GM21825 (cell line): ENCODE measurements at regions not wholly inside any gene's neighbourhood (a gene's known extent, or its start where the extent isn't known, plus 50 kb on each side); places are given as distances from the start of the nearest gene placed in this dataset.

ENCODE experiments used
- ATAC-seq: cut with Tn5 transposase; IDR thresholded peaks from one replicate; pipeline ENCODE4 v1.9.1; 2021; ENCODE audit warnings: mild to moderate bottlenecking, moderate library complexity; ENCODE audit not compliant: unreplicated experiment

GRCh38 chr13:78341032-78341431 is 262.3 kb downstream of the POU4F1 start:
- peak; percentile 81 for ATAC-seq

GRCh38 chr13:78339927-78340326 is 263.4 kb downstream of the POU4F1 start:
- ATAC-seq, result no peak

- no peak for ATAC-seq
Observed at GRCh38 chr13:78334059-78334458, 269.3 kb downstream of the POU4F1 start.

GRCh38 chr13:78326633-78327032 is 276.7 kb downstream of the POU4F1 start:
- no peak for ATAC-seq

GRCh38 chr13:78325585-78325984 is 277.8 kb downstream of the POU4F1 start:
- no peak for ATAC-seq

GRCh38 chr13:78323848-78324247 is 279.5 kb downstream of the POU4F1 start:
- ATAC-seq, result no peak

DNA sequence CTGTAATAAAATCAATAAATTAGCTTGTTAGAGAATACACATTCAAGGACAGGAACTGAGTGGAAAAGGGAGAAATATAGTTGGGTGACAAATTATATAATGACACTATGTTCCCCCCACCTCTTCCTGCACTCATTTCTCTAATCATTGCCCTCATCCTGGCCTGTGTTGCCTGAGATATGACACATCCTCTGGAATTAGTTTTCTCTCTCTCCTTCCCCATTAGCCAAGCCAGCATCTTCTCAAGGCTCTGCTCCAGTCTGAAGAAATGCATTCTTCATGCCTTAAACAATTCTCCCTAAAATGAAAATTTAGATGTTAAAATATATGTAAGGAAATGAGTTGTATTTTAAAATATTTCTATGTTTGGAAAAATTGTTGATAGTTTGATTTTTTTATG is 280.3 kb downstream of the POU4F1 start:
- no peak for ATAC-seq

GRCh38 chr13:78319101-78319627 is 284.2 kb downstream of the POU4F1 start:
- ATAC-seq, result no peak

- ATAC-seq, result no peak
Observed at GRCh38 chr13:78317030-78317429, 286.3 kb downstream of the POU4F1 start.

- peak; percentile 72 for ATAC-seq
Observed at GRCh38 chr13:78309497-78310180, 293.7 kb downstream of the POU4F1 start.

- ATAC-seq, result no peak
Observed at GRCh38 chr13:78306519-78307206, 296.7 kb downstream of the POU4F1 start.

- ATAC-seq, result no peak
Observed at GRCh38 chr13:78305171-78305570, 298.2 kb downstream of the POU4F1 start.

DNA sequence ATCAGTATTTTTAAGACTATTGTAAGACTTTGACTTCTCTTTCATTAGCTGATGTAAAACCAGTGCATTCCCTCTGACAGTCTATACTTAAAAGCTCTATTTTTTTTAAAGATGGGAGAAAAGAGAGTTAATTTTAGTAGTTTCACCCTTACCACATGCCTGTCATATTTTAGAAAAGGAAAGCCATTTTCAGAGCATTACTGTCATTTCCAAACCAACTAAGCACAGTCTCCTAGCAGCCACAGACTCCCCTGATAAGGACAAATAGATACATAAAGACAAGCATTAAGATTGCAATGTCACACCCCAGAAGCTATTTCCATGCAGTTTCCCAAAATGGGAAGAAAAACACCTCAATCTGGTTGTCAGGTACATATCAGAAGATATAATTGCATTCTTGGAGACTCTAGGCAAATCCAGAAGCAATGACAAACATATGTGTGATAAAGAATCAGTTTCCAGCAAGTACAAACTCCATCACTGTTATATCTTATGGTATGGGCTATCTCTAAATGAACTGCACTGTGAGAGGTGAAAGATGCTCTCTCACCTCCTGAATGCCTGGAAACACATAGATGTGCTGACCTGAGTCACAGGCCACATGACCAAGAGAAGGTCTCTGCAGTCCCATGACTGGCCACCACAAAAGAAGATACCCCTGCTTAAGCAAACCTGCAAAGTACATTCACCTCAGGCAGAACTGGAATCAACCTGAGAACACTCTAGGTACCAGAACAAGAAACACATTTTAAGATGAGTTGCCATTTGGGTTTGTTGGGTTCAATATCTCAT is 303.3 kb downstream of the POU4F1 start:
- ATAC-seq, result peak; percentile 72

- no peak for ATAC-seq
Observed at GRCh38 chr13:78298657-78299056, 304.7 kb downstream of the POU4F1 start.

GRCh38 chr13:78286748-78287147 is 316.6 kb downstream of the POU4F1 start:
- ATAC-seq, result no peak

- no peak for ATAC-seq
Observed at GRCh38 chr13:78265098-78265497, 338.3 kb downstream of the POU4F1 start.

- ATAC-seq, result no peak
Observed at GRCh38 chr13:78258304-78258703, 339.7 kb upstream of the EDNRB start.

DNA sequence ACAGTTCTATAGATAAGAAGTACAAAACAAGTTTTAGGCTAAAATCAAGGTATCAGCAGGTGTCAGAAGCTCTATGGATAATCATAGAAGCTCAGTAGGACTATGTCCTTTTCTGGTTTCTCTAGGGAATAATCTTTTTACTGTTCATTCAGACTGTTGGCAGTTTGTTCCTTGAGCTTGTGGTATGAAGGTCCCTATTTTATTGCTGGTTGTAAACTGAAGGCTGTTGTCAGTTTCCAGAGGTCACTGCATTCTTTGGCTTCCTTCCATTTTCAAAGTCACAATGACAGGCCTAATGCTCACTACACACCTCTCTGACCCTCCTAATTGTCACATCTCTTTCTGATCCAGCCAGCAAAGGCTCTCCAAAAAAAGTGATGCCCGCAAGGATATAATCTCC is 337.9 kb upstream of the EDNRB start:
- ATAC-seq, result no peak

GRCh38 chr13:78254113-78254512 is 335.5 kb upstream of the EDNRB start:
- ATAC-seq, result no peak

DNA sequence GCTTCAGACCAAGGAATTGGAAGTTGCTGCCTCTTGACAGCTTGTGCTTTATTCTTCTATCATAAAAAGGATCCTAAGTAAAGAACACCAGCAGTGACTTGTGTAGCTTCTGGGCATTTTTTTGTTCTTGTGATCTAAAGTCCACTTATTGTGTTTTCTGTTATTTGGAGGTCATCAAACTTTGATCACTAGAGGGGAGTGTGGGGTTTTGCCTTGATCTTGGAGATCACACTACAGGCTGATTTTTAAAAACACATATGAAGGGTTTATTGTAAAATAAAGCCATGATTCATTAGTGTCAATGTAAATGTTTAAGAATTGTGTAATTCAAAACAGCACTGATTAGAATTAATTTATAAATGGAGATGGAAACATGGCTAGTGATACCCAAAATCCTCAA is 328.7 kb upstream of the EDNRB start:
- no peak for ATAC-seq

DNA sequence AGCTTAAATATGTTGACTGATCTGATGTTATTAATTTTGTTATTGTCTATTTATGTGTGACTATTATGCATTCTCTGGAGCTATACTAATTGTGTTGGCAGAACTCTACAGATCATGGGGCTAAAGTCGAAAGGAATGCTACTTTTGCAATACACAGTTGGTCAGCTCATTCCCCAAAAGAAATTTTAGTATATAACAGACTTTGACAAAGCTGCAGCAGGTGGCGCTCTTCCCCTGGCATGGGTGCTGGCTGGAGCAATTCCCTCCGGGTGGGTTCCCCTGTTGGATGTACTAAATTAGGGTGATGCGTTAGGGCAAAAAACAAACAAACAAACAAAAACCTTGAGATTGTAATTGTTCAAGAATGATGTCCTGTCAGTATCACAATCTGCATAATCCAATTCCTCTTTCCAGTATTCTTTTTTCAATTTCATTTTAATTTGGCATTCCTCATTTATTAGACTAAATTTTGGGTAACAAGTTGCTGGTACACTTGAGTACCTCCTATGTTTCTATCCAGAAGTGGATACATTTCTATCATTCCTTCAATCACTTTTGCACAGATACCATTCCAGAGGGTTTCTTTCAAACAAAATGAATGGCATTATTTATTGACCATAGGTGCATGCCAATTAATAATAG is 322.8 kb upstream of the EDNRB start:
- peak; percentile 65 for ATAC-seq
